HG03159 (cell line): ENCODE measurements at regions not wholly inside any gene's neighbourhood (a gene's known extent, or its start where the extent isn't known, plus 50 kb on each side); places are given as distances from the start of the nearest gene placed in this dataset.
"Not testable (repeated sequence)": the region's sequence is repeated elsewhere in the genome, so short reads cannot be mapped to it uniquely, and the experiment has no call there.

Source experiments
- ATAC-seq: cut with Tn5 transposase; IDR thresholded peaks from one replicate; pipeline ENCODE4 v1.9.1; 2021; ENCODE audit warnings: mild to moderate bottlenecking, moderate library complexity; ENCODE audit not compliant: unreplicated experiment

DNA sequence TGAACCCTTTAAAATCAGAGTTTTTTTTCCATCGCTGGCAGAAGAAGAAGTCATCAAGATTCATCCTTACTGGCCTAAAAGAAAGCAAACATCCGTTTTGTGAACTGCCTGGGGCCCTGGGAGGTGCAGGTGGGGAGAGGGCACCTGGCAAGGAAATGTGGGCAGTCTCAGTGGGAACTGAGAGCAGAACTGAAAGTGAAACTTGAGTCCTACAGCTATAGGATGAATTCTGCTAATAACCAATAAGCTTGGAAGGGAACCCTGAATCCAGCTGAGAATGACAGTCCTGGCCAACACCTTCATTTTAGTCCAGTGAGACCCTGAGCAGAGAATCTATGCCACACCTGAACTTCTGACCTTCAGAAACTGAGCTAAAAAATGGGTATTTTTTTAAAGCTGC, 130.1 kb upstream of the ASCC3 start:
- peak; percentile 97 for ATAC-seq

DNA sequence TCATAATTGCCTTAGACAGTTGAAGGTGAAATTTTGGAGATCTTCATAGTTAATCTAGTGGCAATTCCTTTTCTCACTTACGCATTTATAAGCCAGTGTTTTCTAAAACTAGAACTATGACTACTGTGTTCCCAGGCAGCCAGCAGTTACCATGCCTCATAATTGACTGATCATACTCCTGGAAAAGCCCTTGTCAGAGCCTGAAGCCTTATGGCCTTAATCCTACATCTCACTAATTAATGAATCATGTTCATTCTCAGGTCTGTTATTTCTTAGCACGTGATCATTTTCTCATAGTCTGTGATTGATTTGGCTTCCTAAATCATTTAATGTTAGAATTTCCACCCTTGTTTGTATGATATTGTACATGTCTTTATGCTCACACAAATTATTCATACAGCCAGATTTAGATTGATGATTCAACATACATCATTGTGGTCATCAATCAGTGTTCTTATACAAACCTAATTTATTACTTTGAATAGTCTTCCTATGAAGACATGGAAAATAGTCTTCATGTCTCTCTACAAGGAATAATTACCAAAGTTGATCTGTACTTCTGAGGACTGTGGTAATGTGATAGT, 132.6 kb upstream of the ASCC3 start:
- ATAC-seq = no peak

DNA sequence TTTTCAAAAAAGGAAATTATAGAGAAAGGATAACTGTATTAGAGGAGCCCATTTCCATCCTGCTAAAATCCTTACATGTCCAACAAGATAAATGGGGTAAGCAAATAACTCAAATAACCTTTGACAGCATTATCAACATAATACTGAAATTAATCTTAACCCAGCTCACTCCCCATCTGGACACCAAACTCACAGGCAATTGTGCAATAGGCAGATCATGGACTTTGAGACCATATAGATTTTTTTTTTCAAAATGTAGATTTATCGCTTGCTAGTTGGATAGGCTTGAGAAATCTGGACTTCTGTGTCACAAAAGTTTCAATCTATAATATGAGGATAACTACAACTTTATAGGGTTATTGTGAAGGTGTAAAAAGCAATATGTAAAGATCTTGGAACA, 134.4 kb upstream of the ASCC3 start:
- no peak for ATAC-seq

DNA sequence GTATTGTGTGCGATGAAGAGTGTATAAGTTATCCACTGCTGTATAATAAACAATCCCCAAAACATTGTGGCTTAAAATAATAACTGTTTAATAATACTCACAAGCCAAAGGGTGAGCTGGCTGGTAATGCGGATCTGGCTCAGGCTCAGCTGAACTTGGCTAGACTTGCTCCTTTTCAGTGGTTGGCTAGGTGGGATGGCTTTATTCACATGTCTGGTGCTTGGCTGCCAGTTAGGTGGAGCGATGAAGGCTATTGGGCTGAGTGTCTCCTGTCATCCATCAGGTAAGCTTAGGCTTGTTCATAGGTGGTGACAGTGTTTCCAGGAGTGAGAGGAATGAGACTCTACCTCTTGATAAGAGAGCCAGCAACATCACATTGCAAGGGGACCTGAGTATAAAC, 135.0 kb upstream of the ASCC3 start:
- ATAC-seq = no peak

DNA sequence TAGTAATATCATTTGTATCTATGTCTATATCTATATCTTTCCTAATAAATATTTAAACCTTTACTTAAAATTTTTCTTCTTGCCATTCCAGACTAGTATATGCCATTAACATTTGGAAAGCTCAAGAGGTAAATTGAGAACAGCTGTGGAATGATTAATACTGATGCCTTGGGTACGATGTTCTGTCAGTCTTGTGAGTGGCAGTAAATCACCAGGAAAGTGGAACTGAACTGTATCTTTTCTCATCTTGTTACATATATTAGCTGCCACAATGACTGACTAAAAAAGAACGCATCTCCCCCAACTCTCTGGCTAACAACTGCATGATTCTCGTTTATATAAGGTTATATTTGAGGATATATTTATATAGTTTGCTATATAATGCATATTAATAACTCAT, 137.0 kb upstream of the ASCC3 start:
- no peak for ATAC-seq

DNA sequence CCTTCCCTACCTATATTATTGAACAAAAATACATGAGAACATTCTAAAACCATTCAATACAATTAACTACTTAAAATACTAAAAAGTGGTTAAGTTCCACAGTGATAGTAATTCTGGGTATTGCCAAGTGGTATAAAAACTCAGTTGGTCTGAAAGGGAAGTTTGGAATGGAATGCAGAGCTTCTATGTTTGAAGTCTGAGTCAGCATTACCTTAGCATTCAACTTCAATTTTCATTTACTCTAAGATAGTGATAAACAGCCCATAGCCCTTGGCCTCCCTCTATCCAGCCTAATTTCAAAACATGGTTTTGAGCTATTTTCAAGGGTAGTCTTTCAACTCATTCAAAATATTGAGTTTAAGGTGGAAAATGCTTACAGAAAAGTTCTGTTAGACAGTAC, 140.4 kb upstream of the ASCC3 start:
- no peak for ATAC-seq

DNA sequence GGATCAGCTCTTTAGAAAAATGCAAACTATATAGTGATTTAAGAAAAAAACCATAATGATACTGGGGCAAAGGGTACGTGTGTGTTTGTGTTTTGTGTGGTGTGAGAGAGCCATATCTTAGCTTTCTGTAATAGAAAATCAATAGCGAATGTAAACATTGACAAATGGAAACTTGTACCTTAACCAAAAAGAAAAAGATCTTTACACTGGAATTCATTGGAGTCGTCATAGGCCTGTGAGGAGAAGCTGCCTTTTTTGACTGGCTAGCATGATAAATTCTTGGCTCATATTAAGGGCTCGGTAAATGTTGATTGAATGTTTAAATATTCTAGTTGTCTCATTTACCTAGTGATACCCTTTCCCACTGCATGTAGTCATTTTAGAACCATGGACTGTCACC, 161.8 kb upstream of the ASCC3 start:
- no peak for ATAC-seq

DNA sequence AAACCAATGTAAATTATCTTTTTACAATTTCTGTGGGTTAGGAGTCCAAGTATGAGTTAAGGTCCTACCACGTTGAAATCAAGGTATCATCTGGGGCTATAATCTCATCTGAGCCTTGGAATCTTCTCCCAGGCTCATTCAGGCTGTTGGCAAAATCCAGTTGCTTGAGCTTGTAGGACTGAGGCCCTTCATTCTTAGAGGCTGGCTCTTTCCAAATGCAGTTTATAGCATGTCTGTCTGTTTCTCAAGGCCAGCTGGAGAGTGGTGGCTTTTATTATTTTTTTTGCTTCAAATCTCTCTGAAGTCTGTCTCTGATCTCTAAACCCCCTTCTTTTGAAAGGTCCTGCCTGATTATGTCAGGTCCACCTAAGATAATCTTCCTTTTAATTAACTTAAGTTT, 177.2 kb upstream of the ASCC3 start:
- ATAC-seq = no peak

DNA sequence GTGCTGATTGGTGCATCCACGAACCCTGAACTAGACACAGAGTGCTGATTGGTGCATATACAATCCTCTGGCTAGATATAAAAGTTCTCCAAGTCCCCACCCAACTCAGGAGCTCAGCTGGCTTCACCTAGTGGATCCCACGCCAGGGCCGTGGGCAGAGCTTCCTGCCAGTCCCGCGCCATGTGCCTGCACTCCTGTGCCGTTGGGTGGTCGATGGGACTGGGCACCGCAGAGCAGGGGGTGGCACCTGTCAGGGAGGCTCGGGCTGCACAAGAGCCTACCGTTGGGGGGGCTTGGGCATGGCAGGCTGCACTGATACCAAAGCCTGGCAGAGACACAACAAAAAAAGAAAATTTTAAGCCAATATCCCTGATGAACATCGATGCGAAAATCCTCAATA, 185.4 kb upstream of the ASCC3 start:
- ATAC-seq = no peak

DNA sequence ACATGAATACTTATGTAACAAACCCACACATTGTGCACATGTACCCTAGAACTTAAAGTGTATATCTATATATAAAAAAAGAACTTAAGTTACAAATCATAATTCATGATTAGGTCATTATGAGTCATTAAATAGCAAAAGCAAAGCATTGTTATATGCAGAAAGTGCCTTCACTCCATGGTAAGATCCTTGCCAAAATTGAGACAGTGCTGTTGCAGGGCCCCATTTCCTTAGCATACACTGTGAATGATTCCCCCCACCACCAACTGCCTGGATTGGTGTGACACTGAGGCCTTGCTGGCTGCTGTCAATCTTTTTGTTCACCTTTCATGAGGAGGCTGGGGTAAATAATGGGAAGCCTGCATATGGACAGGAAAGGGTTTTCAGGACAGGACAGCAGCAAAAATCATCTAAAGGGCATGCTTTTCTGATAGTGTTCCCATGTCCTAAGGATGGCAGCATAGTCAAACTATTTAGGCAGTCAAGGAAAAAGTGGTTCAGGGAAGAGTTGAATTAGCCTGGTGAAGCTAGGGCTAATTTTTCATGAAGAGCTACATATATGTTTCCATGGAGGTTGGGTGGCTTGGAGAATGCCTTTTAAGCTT, 188.2 kb upstream of the ASCC3 start:
- ATAC-seq = no peak

DNA sequence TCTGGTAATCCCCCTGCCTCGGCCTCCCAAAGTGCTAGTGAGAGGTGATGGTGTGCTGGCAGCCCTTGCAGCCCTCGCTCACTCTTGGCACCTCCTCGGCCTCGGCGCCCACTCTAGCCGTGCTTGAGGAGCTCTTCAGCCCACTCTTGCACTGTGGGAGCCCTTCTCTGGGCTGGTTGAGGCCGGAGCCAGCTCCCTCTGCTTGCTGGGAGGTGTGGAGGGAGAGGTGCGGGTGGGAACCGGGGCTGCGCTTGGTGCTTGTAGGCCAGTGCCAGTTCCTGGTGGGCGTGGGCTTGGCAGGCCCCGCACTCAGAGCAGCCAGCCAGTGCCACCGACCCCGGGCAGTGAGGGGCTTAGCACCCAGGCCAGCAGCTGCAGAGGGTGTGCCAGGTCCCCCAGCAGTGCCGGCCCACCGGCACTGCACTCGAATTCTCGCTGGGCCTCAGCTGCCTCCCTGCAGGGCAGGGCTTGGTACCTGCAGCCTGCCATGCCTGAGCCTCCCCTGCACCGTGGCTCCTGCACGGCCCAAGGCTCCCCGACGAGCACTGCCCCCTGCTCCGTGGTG, 189.0 kb upstream of the ASCC3 start:
- no peak for ATAC-seq

DNA sequence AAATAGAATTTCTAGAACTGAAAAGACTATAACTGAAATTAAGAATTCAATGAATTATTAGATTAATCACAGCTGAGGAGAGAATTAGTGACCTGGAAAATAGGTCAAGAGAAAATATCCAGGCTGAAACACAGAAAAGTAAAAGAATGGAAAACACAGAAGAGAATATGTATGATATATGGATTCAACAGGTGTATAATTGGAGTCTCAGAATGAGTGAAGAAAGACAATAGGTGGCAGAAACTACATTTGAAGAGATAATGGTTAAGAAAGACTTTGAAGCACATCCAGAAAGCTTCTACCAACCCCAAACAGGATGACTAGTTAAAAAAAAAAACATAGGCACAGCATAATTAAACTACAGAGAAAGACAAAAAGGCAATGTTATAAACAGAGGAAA, 196.2 kb upstream of the ASCC3 start:
- ATAC-seq = no peak

DNA sequence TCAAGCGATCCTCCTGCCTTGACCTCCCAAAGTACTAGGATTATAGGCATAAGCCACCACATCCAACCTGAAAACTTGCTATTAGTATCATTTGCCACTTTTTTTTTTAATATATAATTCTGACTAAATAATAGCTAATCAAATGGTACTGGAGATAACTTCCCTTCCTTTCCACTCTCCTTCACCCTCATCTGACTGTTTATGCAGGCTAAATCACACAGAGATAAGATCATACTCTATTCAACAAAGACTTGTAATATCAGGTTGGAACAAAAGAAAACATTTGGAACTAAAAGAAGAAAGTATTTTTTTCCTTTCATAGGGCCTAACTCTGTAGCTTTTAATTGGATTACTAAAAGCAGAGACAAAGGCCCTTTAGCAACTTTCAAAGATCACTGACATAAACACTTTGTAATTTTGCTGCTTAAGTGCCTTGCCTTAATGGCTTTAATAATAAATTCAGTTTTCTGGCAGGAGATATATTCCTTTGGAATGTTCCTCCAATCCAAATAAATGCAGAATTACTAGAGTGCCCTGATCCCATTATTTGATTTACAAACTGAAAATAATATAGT, 198.7 kb upstream of the ASCC3 start:
- no peak for ATAC-seq

DNA sequence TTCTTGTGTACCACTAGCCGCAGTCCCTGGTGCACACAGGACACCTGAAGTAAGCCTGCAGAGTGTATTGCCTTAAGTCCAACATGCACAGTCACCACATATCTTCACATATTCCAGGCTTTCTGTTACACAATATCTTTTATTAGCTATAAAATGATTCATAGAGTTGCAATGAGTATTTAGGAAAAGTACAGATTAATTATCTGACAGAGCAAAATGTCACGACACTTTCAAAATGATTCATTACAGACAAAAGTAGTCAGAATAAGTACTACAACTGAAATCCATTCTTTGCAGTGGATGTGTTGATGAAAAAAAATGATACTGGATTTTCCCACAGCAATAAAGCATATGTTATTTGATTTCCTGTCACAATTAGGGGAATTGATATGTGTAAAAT, 199.5 kb upstream of the ASCC3 start:
- no peak for ATAC-seq

DNA sequence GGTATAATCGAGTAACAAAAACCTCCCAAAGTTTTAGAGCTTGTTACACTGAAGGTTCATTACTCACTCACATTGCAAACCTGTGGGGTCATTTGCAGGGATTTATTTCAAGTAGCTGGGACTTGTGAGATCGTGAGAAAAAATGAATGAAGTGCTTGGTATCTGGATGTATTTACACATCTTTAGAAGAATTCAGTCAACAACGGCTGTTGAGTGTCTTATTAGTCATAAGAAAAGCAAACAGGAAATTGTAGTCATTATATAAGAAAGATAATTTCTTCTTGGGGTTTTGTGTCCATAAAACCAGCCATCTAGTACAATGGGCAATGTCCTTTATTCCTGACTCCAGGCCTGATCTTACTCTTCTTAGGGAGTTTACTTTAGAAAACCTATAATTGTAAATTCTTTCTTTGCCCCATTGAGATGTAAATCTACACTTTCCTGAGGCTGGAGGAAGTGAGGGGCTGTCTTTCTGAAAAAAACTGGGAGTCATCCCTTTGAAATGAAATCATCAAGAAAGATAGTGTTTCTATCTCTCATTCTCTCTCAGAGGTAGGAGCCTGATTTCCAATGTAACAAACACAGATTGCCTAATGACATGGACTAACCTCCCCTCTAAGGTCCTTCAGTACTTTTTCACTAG, 202.5 kb upstream of the ASCC3 start:
- ATAC-seq = no peak

DNA sequence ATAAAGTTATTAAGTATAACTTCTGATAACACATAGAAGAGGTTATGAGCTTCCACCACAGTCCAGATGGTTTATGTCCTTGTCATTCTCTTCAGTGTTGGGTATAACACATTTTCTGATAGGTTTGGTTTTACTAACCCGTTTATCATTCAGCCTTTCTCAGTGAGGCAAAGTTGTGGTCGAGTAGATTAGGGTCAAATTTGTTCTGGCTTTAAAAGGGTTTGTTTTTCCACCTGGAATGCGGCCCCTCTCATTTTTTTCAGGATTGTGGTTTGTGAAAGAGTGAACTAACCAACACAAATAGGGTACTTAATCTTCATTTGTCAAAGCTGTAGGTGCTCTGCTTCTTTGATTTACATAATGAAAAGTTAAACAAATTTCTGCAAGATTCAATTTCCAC, 204.2 kb upstream of the ASCC3 start:
- no peak for ATAC-seq

DNA sequence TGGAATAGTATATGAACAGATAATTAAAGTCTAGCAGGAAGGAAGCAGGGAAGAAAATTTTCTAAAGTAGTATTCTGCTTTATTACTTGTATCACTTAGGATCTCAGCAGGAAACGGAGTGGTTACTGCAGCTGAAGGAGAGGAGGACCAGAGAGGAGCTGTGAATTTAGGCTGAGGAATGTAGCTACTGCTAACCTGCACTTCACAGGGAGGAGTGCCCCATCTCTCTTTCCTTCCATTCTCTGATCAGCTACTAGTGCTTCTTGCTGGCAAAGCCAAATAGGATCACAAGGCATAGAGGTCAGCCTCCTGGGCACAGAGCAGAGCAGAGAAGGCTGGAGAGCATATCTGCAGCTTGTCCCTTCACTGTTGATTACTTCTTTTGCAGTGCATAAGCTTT, 205.3 kb upstream of the ASCC3 start:
- no peak for ATAC-seq

DNA sequence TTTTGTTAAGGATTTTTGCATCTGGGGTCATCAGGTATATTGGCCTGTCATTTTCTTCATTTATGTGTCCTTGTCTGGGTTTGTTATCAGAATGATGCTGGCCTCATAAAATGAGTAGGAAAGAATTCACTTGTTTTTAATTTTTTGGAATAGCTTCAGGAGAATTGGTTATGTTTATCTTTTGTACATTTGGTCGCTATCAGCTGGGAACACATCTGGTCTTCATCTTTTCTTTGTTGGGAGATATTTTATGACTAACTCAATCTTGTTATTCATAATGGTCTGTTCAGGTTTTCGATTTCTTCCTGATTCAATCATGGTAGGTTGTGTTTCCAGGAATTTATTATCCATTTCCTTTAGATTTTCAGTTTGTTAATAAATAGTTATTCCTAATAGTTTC, 207.5 kb upstream of the ASCC3 start:
- ATAC-seq = no peak

DNA sequence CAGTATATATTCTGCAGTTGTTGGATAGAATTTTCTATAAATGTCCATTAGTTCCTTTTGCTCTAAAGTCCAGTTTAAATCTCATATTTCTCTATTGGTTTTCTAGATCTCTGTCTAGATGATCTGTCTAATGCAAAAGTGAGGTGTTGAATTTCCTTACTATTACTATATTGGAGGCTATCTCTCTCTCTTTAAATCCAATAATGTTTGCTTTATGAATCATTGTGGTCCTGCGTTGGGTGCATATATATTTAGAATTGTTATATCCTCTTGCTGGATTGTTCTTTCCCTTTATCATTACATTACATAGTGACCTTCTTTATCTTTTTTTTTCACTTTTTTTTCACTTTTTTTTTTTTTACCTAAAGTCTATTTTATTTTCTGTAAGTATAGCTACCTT, 208.5 kb upstream of the ASCC3 start:
- ATAC-seq = no peak

DNA sequence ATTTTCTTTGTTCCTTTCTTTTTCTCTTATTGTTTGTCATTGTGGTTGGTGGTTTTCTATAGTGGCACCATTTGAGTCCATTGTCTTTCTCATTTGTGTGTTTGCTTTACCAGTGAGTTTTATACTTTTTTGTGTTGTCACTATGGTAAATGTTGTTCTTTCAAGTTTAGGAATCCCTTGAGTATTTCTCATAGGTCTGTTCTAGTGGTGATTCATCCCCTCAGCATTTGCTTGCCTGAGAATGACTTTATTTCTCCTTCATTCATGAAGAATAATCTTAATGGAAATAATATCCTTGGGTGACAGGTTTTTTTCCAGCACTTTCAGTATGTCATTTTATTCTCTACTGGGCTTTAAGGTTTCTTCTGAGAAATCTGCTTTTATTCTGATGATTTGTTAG, 209.2 kb upstream of the ASCC3 start:
- ATAC-seq = no peak

DNA sequence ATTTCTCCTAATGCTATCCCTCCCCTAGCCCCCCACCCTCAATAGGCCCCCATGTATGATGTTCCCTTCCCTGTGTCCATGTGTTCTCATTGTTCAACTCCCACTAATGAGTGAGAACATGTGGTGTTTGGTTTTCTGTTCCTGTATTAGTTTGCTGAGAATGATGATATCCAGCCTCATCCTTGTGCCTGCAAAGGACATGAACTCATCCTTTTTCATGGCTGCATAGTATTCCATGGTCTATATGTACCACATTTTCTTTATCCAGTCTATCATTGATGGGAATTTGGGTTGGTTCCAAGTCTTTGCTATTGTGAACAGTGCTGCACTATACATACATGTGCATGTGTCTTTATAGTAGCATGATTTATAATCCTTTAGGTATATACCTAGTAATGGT, 217.5 kb upstream of the ASCC3 start:
- not testable (repeated sequence) for ATAC-seq

DNA sequence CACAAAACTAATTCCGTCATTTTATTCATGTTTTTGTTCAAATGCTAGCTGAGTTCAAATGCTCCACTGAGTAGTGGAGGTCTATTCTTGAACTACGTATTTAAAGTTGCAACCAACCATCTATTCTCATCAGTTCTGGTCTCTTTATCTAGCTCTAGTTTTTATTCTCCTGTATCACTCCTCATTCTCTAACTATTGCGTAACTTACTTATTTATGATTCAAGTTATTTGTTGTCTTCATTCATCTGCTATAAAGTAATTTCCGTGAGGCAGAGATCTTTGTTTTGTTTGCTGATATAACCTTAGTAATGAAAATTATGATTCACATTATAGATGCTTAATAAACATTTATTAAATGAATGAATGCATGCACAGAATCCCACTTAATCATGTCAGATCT, 221.6 kb upstream of the ASCC3 start:
- no peak for ATAC-seq
